Medulla oblongata (tissue), 1 donor: ENCODE measurements at regions not wholly inside any gene's neighbourhood (a gene's known extent, or its start where the extent isn't known, plus 50 kb on each side); places are given as distances from the start of the nearest gene placed in this dataset.

ENCODE experiments used
- DNase-seq: peaks from one replicate; pipeline ENCODE4 v3.0.0-alpha.2; 2015; ENCODE audit errors: extremely low spot score

GRCh38 chr10:131848741-131849590 is 51.8 kb upstream of the PPP2R2D start:
- DNase-seq: no peak

DNA sequence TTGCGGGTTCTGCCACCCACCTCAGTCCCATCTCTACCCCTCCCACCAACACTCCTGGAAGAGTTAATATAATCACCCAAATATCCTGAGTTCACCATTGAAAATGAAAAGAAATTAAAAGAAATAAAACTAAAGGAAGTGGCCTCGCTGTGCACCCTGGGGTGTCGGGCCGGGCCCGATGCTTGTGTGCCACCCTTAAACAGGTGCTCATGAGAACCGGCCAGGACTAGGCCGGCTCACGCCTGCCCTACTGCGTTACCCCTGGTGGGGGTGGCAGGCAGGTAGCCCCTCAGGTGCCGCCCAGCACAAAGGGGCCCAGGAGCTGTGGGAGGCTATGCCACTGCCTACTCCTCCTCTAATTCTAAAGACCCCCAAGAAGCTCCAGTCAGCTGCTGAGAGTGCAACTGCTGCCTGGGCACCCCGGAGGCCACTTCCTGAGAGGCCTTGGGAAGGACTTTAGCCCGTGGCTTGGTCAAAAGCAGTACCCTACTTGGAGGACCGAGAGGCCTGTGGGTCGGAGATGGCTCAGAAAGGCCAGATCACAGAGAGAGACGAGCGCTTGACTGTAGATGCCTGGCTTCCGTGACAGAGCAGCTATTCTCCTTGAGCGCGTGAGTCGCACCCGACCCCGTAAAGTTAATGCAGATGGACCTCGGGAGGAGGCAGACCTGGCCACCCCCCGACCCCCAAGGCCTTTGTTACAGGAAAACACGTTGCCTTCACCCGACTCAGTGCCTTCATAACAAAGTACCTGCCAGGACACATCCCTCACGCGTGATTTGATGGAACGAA is 51.0 kb upstream of the PPP2R2D start:
- DNase-seq: no peak

DNA sequence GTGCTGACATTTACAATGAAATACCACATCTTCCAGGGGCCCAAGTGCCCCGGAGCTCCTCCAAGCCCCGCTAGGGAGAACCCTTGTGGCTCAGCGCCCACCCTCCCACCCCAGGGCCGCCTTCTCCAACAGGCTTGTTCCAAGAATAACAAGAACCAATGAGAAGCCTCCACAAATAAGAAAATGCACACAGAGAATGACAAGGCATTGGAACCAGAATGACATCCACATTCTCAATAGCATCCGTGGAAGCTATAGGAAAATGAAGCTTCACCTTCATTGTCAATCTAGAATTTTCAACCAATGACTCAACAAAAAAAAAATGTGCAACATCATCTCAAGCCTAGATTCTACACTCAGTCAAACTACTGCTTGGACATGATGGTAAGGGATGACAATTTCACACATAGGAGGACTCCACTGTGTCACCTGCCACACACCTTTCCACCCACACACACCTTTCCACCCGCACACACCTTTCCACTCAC is 50.4 kb upstream of the PPP2R2D start:
- no peak for DNase-seq
